Fibroblast of pulmonary artery (primary cell): ENCODE measurements at regions not wholly inside any gene's neighbourhood (a gene's known extent, or its start where the extent isn't known, plus 50 kb on each side); places are given as distances from the start of the nearest gene placed in this dataset.

ENCODE experiments used
- DNase-seq: peaks from one replicate; pipeline ENCODE4 v3.0.0-alpha.2; 2010; ENCODE audit warnings: low read depth
- H3K4me3 ChIP-seq: replicated peaks from 2 replicates; pipeline ENCODE4 v1.5.1; 2011; ENCODE audit warnings: low read depth, mild to moderate bottlenecking, control low read depth, low read length, moderate library complexity
- CTCF ChIP-seq: IDR thresholded peaks from 2 replicates; pipeline ENCODE4 v1.5.1; 2011; ENCODE audit warnings: mild to moderate bottlenecking, control low read depth, low read length, inconsistent platforms; ENCODE audit errors: missing control alignments

- TF ChIP-seq CTCF = no peak
- H3K4me3 ChIP-seq = no peak overlapping the region
- no peak for DNase-seq
These were observed 296.2 kb downstream of the TCERG1L start for GRCh38 chr10:131015271-131015670.

DNA sequence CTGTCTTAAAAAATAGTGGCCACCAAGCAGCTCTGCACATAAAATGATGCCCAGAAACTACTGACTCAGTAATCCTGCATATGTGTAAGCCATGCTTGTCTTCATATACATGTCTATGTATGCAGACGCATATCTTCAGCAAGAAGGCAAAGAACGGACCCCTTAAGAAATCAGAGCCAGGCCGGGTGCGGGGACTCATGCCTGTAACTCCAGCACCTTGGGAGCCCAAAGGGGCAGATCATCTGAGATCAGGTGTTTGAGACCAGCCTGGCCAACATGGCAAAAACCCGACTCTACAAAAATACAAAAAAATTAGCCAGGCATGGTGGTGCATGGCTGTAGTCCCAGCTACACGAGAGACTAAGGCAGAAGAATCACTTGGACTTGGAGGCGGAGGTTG lies 295.0 kb downstream of the TCERG1L start:
- DNase-seq = no peak
- TF ChIP-seq CTCF = no peak
- H3K4me3 ChIP-seq = no peak overlapping the region

- TF ChIP-seq CTCF = no peak
- H3K4me3 ChIP-seq = no peak overlapping the region
- no peak for DNase-seq
These were observed 293.8 kb downstream of the TCERG1L start for GRCh38 chr10:131017566-131018285.

DNA sequence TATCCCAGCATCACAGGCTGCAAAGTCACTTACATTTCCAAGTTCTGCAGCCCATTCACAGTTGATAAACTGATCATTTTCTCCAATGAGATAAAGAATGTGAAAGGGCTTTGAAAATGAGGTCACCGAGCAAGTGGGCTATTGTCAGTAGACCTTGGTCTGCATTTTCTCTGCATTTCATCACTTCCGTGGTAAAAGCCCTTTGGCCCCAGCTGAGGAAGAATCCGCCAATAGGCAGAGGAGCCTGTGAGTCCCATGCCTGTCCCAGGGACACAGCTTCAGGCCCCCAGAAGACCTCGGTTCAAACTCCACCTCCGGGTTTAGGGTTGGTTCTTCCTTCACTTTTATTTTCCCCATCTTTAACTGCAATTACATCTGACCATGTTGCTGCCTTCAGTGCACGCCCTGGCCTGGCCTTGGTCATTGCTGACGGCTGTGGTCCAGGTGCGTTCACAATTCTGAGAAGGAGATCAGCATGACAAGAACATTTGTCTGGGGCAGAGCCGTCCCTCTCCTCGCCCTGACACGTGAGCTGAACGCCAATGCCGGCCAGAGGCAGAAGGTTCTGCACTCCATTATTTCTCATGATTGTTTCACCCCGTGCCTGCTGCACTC lies 292.5 kb downstream of the TCERG1L start:
- no peak for TF ChIP-seq CTCF
- DNase-seq = no peak
- H3K4me3 ChIP-seq = no peak overlapping the region

- H3K4me3 ChIP-seq = no peak overlapping the region
- no peak for TF ChIP-seq CTCF
- no peak for DNase-seq
These were observed 291.8 kb downstream of the TCERG1L start for GRCh38 chr10:131019696-131020095.

- no peak for DNase-seq
- no peak for TF ChIP-seq CTCF
- H3K4me3 ChIP-seq = no peak overlapping the region
These were observed 290.7 kb downstream of the TCERG1L start for GRCh38 chr10:131020775-131021174.
